HG02870 (cell line): ENCODE measurements at regions not wholly inside any gene's neighbourhood (a gene's known extent, or its start where the extent isn't known, plus 50 kb on each side); places are given as distances from the start of the nearest gene placed in this dataset.

ENCODE experiments used
- ATAC-seq: cut with Tn5 transposase; IDR thresholded peaks from one replicate; pipeline ENCODE4 v1.9.1; 2021; ENCODE audit warnings: mild to moderate bottlenecking, moderate library complexity; ENCODE audit not compliant: unreplicated experiment

GRCh38 chr7:142347091-142347490 lies 89.2 kb upstream of the PRSS58 start:
- ATAC-seq: no peak

DNA sequence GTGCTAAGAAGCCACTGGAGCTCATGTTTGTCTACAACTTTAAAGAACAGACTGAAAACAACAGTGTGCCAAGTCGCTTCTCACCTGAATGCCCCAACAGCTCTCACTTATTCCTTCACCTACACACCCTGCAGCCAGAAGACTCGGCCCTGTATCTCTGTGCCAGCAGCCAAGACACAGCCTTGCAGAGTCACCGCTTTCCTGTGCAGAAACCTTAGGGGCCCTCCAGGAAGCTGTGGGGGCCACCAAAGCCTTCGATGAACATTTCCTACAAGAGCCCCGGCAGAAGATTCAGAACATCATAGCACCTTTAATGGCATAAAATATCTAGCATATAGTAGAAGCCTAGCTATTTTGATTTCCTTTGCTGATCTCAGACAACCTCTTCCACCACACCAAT lies 88.0 kb upstream of the PRSS58 start:
- ATAC-seq: no peak

GRCh38 chr7:142338633-142339501 lies 81.0 kb upstream of the PRSS58 start:
- ATAC-seq: no peak

DNA sequence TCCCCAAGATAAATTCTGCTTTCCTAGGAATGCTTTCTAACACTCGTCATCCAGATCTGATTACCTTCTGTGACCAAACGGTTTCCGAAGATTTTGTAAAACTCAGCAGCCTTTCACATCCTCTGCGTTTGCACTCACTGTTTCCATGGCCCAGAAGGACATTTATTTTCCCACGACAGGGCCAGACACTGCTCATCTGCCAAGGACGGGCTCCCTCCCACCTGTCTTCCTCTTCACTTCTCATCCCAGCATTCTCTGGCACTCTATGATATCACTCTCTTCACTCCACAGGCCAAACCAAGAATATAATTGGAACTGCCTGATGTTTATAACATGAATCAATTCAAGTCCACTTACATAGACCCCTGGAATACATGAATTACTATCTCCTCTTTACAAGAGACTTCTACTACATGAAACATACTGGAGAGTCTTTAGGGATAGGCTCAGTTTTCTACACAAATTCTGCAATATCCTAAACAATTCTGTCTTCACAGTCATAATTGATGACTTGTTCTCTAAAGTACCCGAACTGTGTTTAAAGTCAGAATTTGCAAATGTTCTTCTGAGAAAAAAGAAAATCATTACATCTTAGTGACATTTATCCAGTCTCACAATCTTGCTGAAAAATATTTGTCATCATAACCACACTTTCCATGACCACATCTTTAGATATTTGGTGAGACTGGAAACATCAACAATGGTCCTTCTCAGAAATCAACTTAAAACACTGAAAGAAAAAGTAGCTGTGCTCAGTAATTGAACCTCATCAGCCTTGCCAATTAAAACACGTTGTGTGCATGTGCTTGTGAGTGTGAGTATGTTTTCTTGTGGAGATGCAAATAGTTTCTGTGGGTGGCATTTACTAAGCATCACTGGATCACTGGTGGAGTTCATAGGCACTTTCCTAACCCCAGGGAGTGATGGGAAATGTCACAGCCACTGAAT lies 79.5 kb upstream of the PRSS58 start:
- ATAC-seq: no peak

DNA sequence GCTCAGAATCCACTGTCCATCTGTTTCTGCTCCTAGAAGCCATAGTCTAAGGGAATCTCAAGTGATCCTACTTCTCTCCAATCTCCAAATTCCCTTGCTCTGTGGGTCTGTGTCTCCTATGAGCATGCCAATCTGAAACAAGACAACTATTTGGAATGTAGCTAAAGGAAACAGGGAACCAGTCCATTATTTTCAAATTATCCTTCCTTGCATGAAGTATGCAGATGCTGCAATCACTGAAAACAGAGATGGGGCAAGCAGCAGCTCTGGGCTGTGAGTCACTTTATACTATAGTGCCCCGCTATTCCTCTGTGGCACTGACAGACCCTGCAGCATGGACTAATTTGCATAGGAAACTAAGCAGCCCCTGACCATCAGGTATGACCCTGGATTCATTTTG lies 76.9 kb upstream of the PRSS58 start:
- no peak for ATAC-seq

GRCh38 chr7:142334236-142334635 lies 76.4 kb upstream of the PRSS58 start:
- ATAC-seq: no peak

DNA sequence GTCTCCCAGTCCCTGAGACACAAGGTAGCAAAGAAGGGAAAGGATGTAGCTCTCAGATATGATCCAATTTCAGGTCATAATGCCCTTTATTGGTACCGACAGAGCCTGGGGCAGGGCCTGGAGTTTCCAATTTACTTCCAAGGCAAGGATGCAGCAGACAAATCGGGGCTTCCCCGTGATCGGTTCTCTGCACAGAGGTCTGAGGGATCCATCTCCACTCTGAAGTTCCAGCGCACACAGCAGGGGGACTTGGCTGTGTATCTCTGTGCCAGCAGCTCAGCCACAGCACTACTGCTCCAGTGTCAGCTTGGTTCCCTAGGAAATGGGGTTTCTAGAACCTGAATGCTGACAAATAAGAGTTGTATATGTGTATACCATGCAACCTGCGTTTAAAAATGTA lies 74.6 kb upstream of the PRSS58 start:
- no peak for ATAC-seq

DNA sequence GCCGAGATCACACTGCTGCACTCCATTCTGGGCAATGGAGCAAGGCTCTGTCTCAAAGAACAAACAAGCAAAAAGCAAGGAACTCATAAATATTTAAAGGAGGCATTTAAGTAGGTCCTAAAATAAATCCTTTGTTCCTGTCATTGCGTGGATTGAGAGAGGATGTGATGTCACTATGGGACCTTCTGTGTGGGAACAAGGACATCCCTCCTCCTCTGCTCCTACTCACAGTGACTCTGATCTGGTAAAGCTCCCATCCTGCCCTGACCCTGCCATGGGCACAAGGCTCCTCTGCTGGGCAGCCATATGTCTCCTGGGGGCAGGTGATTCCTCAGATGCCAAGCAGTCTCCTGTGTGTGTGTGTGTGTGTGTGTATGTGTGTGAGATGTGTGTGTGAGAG lies 74.1 kb upstream of the PRSS58 start:
- ATAC-seq: no peak

DNA sequence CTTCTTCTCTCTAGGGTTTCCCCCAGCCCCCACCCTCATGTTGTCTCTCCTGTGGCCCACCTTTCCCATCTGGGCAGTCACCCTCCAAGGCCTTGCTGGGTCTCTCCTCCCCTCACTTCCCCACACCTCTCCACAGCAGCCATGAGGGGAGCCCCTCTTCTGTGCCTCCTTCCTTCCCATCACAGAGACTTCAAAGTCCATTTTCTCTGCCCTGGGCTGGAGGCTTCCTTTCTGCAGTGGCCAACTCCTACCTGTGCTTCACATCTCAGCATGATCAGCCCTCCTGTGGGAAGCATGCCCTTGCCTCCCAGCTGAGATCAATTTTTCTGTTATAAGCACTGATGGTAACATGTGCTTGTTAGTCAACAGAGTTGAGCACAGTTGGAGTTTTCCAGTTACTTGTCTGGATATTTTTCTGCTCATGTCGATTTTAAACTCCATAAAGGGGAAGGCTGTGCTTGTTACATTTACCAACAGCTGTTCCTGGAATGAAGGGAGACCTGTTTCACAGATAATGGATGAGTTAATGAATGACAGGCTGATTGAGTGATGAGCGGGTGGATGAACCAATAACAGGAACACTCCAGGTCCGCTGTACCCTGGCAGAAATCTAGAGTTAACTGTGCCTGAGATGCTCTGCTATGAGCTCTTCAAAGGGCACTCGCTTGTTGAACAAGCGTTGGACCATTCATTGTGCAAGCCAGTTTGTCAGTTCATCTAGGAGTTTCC lies 71.4 kb upstream of the PRSS58 start:
- no peak for ATAC-seq

- no peak for ATAC-seq
These were observed 70.7 kb upstream of the PRSS58 start for GRCh38 chr7:142328551-142328950.

GRCh38 chr7:142327628-142328405 lies 70.0 kb upstream of the PRSS58 start:
- ATAC-seq: no peak

- no peak for ATAC-seq
These were observed 65.8 kb upstream of the PRSS58 start for GRCh38 chr7:142323706-142324105.

DNA sequence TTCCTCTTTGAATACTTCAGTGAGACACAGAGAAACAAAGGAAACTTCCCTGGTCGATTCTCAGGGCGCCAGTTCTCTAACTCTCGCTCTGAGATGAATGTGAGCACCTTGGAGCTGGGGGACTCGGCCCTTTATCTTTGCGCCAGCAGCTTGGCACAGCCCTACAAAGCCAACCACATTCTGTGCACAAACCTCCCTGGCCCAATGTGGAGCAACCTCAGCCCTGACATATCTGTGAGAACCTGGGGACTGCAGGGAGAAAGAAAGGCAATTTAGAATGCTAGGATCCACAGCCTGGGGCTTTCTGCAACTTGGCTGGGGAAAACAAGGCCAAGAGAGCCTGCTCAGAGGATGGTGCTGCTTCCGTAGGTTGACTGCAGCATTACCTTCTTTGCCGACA lies 63.5 kb upstream of the PRSS58 start:
- ATAC-seq: no peak

- ATAC-seq: no peak
These were observed 63.0 kb upstream of the PRSS58 start for GRCh38 chr7:142320883-142321282.

DNA sequence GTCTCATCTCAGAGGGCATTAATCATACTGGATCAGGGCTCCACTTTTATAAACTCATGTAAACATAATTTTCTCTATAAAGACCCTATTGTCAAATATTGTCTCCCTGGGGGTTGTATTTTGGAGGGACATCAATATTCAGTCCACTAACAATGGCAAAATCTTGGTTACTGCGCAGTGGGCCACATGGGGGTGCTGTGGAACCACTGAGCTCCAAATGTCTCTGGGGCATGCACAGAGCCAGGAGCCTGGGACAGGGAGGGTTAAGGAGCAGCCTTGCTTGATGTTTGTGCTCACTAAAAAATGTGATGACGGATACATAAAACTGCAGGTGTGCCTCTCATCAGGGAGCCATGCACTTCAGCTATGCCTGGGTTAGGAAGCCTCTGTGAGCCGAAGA lies 62.1 kb upstream of the PRSS58 start:
- no peak for ATAC-seq

DNA sequence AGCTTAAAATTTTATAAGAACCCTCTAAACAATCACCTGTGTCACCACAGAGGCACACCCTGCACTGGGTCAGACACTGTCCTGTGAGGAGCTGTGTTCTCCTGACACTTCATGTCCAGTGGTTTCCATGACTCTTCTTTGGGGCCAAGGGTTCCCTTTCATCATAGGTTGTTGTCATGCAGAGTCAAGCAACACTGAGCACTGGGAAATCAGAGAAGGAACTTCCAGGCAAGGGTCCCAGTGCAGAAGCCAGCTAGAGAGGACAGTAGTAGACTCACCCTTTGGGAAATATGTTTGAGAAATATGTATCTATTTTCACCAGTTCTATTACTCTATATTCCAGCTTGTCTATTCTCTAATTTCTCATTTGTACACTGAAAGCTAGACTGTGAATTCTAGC lies 56.4 kb upstream of the PRSS58 start:
- ATAC-seq: no peak

DNA sequence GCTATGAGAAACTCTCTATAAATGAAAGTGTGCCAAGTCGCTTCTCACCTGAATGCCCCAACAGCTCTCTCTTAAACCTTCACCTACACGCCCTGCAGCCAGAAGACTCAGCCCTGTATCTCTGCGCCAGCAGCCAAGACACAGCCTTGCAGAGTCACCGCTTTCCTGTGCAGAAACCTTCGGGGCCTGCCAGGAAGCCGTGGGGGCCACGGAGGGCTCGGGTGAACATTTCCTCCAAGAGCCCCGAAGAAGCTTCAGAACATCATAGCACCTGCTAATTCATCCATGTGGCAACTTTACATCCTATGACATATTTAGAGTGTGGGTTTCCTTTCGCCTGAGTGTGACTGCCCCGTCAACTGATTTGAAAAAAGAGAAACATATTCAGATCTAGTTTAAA lies 55.7 kb upstream of the PRSS58 start:
- ATAC-seq: no peak

DNA sequence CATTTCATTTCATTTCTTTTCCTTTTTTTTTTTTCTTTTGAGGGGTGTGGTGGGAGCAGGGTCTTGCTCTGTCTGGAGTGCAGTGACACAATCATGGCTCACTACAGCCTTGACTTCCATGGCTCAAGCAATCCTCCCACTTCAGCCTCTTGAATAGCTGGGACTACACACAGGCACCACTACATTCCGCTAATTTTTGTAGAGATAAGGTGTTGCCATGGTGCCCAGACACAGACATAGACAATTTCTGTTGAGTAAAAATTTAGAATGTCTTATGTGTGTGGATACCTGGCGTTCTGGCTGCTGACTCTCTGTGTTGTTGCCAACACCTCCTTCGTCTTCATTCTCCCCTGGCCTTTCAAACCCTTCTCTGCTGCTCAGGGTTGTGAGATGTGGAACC lies 54.0 kb upstream of the PRSS58 start:
- no peak for ATAC-seq

GRCh38 chr7:142308918-142309317 lies 51.1 kb upstream of the PRSS58 start:
- no peak for ATAC-seq

GRCh38 chr7:142308326-142308725 lies 50.5 kb upstream of the PRSS58 start:
- no peak for ATAC-seq
